ENCODE measurements at regions not wholly inside any gene's neighbourhood (a gene's known extent, or its start where the extent isn't known, plus 50 kb on each side); places are given as distances from the start of the nearest gene placed in this dataset.

- Histone ChIP-seq H3K4me1 (replicated peaks; ENCODE audit: insufficient read depth) (no peaks in the 10 kb centered on the region), H3K27ac (no peak overlapping the region), H3K9me3 (ENCODE audit: insufficient read depth, low read depth) (no peaks in the 10 kb centered on the region), H3K9me2 (ENCODE audit: insufficient read depth) (no peaks in the 10 kb centered on the region), H4K20me1 (ENCODE audit: insufficient read depth) (no peaks in the 10 kb centered on the region), H3K27me3 (ENCODE audit: insufficient read depth, low read depth) (no peaks in the 10 kb centered on the region; the same call in 1 of the 2 replicates), H3F3A (ENCODE audit: insufficient read depth, low read depth) (no peaks in the 10 kb centered on the region), H3K36me3 (ENCODE audit: low read depth) (no peaks in the 10 kb centered on the region), H3K4me2 (no peak overlapping the region), H3K79me2 (ENCODE audit: low read depth) (no peaks in the 10 kb centered on the region), H3K4me3 (no peak overlapping the region), H2AFZ (no peak overlapping the region)
- DNase-seq = no peak
- intact Hi-C loops (cut with micrococcal nuclease; ENCODE audit: unreplicated experiment) = no loop called here
- ChIA-PET CTCF (no interaction called here), POLR2A (ENCODE audit: unreplicated experiment) (no interaction called here)
- no TSS peak for BruUV-seq (replicated peaks)
- TF ChIP-seq, protein P1, sequence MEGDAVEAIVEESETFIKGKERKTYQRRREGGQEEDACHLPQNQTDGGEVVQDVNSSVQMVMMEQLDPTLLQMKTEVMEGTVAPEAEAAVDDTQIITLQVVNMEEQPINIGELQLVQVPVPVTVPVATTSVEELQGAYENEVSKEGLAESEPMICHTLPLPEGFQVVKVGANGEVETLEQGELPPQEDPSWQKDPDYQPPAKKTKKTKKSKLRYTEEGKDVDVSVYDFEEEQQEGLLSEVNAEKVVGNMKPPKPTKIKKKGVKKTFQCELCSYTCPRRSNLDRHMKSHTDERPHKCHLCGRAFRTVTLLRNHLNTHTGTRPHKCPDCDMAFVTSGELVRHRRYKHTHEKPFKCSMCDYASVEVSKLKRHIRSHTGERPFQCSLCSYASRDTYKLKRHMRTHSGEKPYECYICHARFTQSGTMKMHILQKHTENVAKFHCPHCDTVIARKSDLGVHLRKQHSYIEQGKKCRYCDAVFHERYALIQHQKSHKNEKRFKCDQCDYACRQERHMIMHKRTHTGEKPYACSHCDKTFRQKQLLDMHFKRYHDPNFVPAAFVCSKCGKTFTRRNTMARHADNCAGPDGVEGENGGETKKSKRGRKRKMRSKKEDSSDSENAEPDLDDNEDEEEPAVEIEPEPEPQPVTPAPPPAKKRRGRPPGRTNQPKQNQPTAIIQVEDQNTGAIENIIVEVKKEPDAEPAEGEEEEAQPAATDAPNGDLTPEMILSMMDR (conservative IDR thresholded peaks at IDR 0.05) = no peak
- no peak for TF ChIP-seq EZH2 (IDR thresholded peaks at IDR 0.05; ENCODE audit: low read depth)
These were observed 88.5 kb upstream of the SEMA6A start for GRCh38 chr5:116663081-116663480.

GRCh38 chr5:116661419-116661818 is 86.8 kb upstream of the SEMA6A start:
- intact Hi-C loops (cut with micrococcal nuclease; ENCODE audit: unreplicated experiment) = no loop called here
- Histone ChIP-seq H3K9me3 (ENCODE audit: insufficient read depth, low read depth) (no peaks in the 10 kb centered on the region), H3K27ac (no peak overlapping the region), H3K9me2 (ENCODE audit: insufficient read depth) (no peaks in the 10 kb centered on the region), H3F3A (ENCODE audit: insufficient read depth, low read depth) (no peaks in the 10 kb centered on the region), H3K36me3 (ENCODE audit: low read depth) (no peaks in the 10 kb centered on the region), H3K79me2 (ENCODE audit: low read depth) (no peaks in the 10 kb centered on the region), H3K4me2 (no peak overlapping the region), H3K4me1 (replicated peaks; ENCODE audit: insufficient read depth) (no peaks in the 10 kb centered on the region), H3K27me3 (ENCODE audit: insufficient read depth, low read depth) (peaks cover under 1% of the 10 kb centered on the region; the same call in 1 of the 2 replicates), H3K4me3 (no peak overlapping the region), H2AFZ (no peak overlapping the region), H4K20me1 (ENCODE audit: insufficient read depth) (no peaks in the 10 kb centered on the region)
- DNase-seq = no peak
- no TSS peak for BruUV-seq (replicated peaks)
- POLR2A ChIA-PET (ENCODE audit: unreplicated experiment) = no interaction called here
- TF ChIP-seq EZH2 (IDR thresholded peaks at IDR 0.05; ENCODE audit: low read depth) = no peak
- TF ChIP-seq, protein P1 (conservative IDR thresholded peaks at IDR 0.05) = no peak
- CTCF ChIA-PET = no interaction called here

DNA sequence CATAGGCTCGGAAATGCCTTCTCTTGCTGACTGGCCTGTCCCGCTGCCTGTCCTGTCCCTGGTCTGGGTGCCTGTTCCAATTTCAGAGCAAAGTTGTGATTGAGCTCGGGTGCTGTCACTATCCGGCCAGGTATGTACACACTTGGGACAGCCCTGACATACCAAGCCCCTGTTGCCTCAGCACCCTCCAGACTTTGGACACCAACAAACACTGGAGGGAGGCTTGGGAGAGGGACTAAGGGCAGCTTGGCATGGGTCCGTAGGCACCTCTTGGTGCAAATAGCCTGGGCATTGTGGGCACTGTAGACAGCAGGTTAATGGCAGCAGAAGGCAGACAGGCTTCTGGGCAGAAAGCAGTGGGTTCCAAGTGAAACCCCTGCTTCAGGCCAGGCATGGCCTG is 86.3 kb upstream of the SEMA6A start:
- Histone ChIP-seq H3K27ac (no peak overlapping the region), H3K9me3 (ENCODE audit: insufficient read depth, low read depth) (no peaks in the 10 kb centered on the region), H3K4me3 (no peak overlapping the region), H3K36me3 (ENCODE audit: low read depth) (no peaks in the 10 kb centered on the region), H4K20me1 (ENCODE audit: insufficient read depth) (no peaks in the 10 kb centered on the region), H3K4me1 (replicated peaks; ENCODE audit: insufficient read depth) (no peaks in the 10 kb centered on the region), H3K4me2 (no peak overlapping the region), H3K79me2 (ENCODE audit: low read depth) (no peaks in the 10 kb centered on the region), H3F3A (ENCODE audit: insufficient read depth, low read depth) (no peaks in the 10 kb centered on the region), H2AFZ (no peak overlapping the region), H3K9me2 (ENCODE audit: insufficient read depth) (no peaks in the 10 kb centered on the region), H3K27me3 (ENCODE audit: insufficient read depth, low read depth) (peaks cover 2% of the 10 kb centered on the region; the same call in 1 of the 2 replicates)
- POLR2A ChIA-PET (ENCODE audit: unreplicated experiment) = no interaction called here
- no peak for DNase-seq
- BruUV-seq (replicated peaks) = no TSS peak
- CTCF ChIA-PET = no interaction called here
- intact Hi-C loops (cut with micrococcal nuclease; ENCODE audit: unreplicated experiment) = no loop called here
- TF ChIP-seq EZH2 (IDR thresholded peaks at IDR 0.05; ENCODE audit: low read depth) = no peak
- TF ChIP-seq, protein P1 (conservative IDR thresholded peaks at IDR 0.05) = no peak
